Lung (tissue), 11 donors: ENCODE measurements at regions not wholly inside any gene's neighbourhood (a gene's known extent, or its start where the extent isn't known, plus 50 kb on each side); places are given as distances from the start of the nearest gene placed in this dataset.
A peak's percentile ranks its signal among the peaks of the same experiment; 100 is the strongest.

Source experiments
- ATAC-seq: fragments of 200-7000 bp; cut with Tn5 transposase; one replicate; pipeline ENCODE4 v1.9.1; 2020; ENCODE audit warnings: moderate number of reproducible peaks; ENCODE audit not compliant: insufficient read depth, low FRiP score
- DNase-seq, 3 donors: peaks; one replicate each; pipeline ENCODE4 v3.0.0-alpha.2; 2013 to 2017
- H3K27ac ChIP-seq, 2 donors: one replicate each; pipeline ENCODE4 v1.5.1; 2013; ENCODE audit warnings: mild to moderate bottlenecking in 2 of 2, moderate library complexity in 2 of 2, control low read depth in 1 of 2, inconsistent platforms in 1 of 2, low read depth in 1 of 2, low read length in 1 of 2
- H3K27me3 ChIP-seq, 3 donors: one replicate each; pipeline ENCODE4 v1.5.1; 2013; ENCODE audit warnings: low read length in 2 of 3; ENCODE audit not compliant: control insufficient read depth in 3 of 3, insufficient read depth in 3 of 3
- H3K36me3 ChIP-seq, 4 donors: one replicate each; pipeline ENCODE4 v1.5.1; 2013; ENCODE audit warnings: low read length in 4 of 4, mild to moderate bottlenecking in 1 of 4, moderate library complexity in 1 of 4; ENCODE audit not compliant: control insufficient read depth in 4 of 4, insufficient read depth in 4 of 4
- H3K4me1 ChIP-seq, 5 donors: one replicate each; pipeline ENCODE4 v1.5.1; 2013; ENCODE audit warnings: low read length in 5 of 5, mild to moderate bottlenecking in 2 of 5, moderate library complexity in 1 of 5; ENCODE audit not compliant: control insufficient read depth in 5 of 5, insufficient read depth in 5 of 5
- H3K4me3 ChIP-seq: one replicate; pipeline ENCODE4 v1.5.1; 2013; ENCODE audit warnings: mild to moderate bottlenecking, control low read depth, moderate library complexity
- H3K9ac ChIP-seq, 2 donors: one replicate each; pipeline ENCODE4 v1.5.1; 2013; ENCODE audit warnings: low read length in 2 of 2, control low read depth in 1 of 2; ENCODE audit not compliant: insufficient read depth in 1 of 2
- H3K9me3 ChIP-seq, 4 donors: one replicate each; pipeline ENCODE4 v1.5.1; 2013; ENCODE audit warnings: low read length in 3 of 4, mild to moderate bottlenecking in 1 of 4, moderate library complexity in 1 of 4; ENCODE audit not compliant: control insufficient read depth in 4 of 4, insufficient read depth in 3 of 4
- CTCF ChIP-seq: IDR thresholded peaks from 2 replicates; pipeline ENCODE4 v1.5.1; 2012; ENCODE audit warnings: mild to moderate bottlenecking; ENCODE audit errors: control extremely low read depth, extremely low read depth
- WGBS, 2 donors: extraction: QIAGEN DNeasy Blood & Tissue Kit; methylation state at CpG; one replicate each; pipeline ENCODE4 v1.1.7; 2013; 5-methylcytosine and 5-hydroxymethylcytosine counted together
- donor health status: control.
- donor health status: control.
- donor health status: Bipolar disorder and iron deficiency.
- donor health status: healthy.
- donor health status: DM: yes; HTN: yes; CAD: no.

GRCh38 chr4:13877626-13878025 is 250.1 kb upstream of the BOD1L1 start:
- WGBS, 2 donors, result 89 to 95% methylated on average over 4 of the region's 4 CpGs
- ATAC-seq (no peak), DNase-seq (no peak)
- no peak overlapping the region for H3K4me3 ChIP-seq
- no peaks in the 10 kb centered on the region for H3K36me3 ChIP-seq
- TF ChIP-seq CTCF, result no peak
- no peaks in the 10 kb centered on the region for H3K9me3 ChIP-seq
- H3K9ac ChIP-seq, result no peak overlapping the region
- H3K4me1 ChIP-seq, result no peaks in the 10 kb centered on the region
- no peak overlapping the region for H3K27ac ChIP-seq
- no peaks in the 10 kb centered on the region for H3K27me3 ChIP-seq

GRCh38 chr4:13881892-13882291 is 254.4 kb upstream of the BOD1L1 start:
- no peak for TF ChIP-seq CTCF
- no peak overlapping the region for H3K4me3 ChIP-seq
- H3K4me1 ChIP-seq, result no peaks in the 10 kb centered on the region
- H3K9me3 ChIP-seq, result no peaks in the 10 kb centered on the region
- H3K27me3 ChIP-seq, result no peaks in the 10 kb centered on the region
- DNase-seq (peak in 2 of 3 donors; percentile 7 to 21), ATAC-seq (no peak)
- 64 to 85% methylated on average over 4 of the region's 4 CpGs for WGBS, 2 donors
- no peak overlapping the region for H3K9ac ChIP-seq
- no peaks in the 10 kb centered on the region for H3K36me3 ChIP-seq
- H3K27ac ChIP-seq, result no peak overlapping the region

GRCh38 chr4:13887010-13887409 is 259.5 kb upstream of the BOD1L1 start:
- DNase-seq (no peak), ATAC-seq (no peak)
- WGBS, 2 donors, result 78% methylated on average over 2 of the region's 2 CpGs
- Histone ChIP-seq H3K27ac (no peak overlapping the region), H3K4me3 (no peak overlapping the region), H3K27me3 (no peaks in the 10 kb centered on the region), H3K4me1 (peaks cover 0 to 3% (median 0%) of the 10 kb centered on the region in 5 donors), H3K36me3 (no peaks in the 10 kb centered on the region), H3K9me3 (peaks cover 0 to 3% (median 0%) of the 10 kb centered on the region in 4 donors), H3K9ac (no peak overlapping the region)
- no peak for TF ChIP-seq CTCF

- Histone ChIP-seq H3K4me3 (no peak overlapping the region), H3K27ac (no peak overlapping the region), H3K27me3 (no peaks in the 10 kb centered on the region), H3K4me1 (peaks cover 0 to 8% (median 2%) of the 10 kb centered on the region in 5 donors), H3K9me3 (peaks cover 0 to 3% (median 0%) of the 10 kb centered on the region in 4 donors), H3K36me3 (no peaks in the 10 kb centered on the region), H3K9ac (no peak overlapping the region)
- DNase-seq (no peak), ATAC-seq (no peak)
- WGBS, 2 donors, result 26 to 42% methylated on average over 1 of the region's 1 CpG
- no peak for TF ChIP-seq CTCF
Observed at GRCh38 chr4:13888112-13888511, 260.6 kb upstream of the BOD1L1 start.
